ENCODE measurements at regions not wholly inside any gene's neighbourhood (a gene's known extent, or its start where the extent isn't known, plus 50 kb on each side); places are given as distances from the start of the nearest gene placed in this dataset.

GRCh38 chr5:60178101-60178500 lies 284.6 kb upstream of the PDE4D start:
- Histone ChIP-seq H3K4me3 (no peak overlapping the region), H3K27ac (no peak overlapping the region), H3K4me1 (no peaks in the 10 kb centered on the region), H3K9me3 (no peaks in the 10 kb centered on the region), H3K27me3 (no peaks in the 10 kb centered on the region), H3K36me3 (replicated peaks in 1 of 2; ENCODE audit: insufficient read depth in 1 of 2, low read depth in 2 of 2) (no peaks in the 10 kb centered on the region)
- ATAC-seq (no peak), DNase-seq (no peak)
- no peak for TF ChIP-seq POLR2A (IDR thresholded peaks at IDR 0.05)
- TF ChIP-seq, protein P1, sequence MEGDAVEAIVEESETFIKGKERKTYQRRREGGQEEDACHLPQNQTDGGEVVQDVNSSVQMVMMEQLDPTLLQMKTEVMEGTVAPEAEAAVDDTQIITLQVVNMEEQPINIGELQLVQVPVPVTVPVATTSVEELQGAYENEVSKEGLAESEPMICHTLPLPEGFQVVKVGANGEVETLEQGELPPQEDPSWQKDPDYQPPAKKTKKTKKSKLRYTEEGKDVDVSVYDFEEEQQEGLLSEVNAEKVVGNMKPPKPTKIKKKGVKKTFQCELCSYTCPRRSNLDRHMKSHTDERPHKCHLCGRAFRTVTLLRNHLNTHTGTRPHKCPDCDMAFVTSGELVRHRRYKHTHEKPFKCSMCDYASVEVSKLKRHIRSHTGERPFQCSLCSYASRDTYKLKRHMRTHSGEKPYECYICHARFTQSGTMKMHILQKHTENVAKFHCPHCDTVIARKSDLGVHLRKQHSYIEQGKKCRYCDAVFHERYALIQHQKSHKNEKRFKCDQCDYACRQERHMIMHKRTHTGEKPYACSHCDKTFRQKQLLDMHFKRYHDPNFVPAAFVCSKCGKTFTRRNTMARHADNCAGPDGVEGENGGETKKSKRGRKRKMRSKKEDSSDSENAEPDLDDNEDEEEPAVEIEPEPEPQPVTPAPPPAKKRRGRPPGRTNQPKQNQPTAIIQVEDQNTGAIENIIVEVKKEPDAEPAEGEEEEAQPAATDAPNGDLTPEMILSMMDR (IDR thresholded peaks at IDR 0.05): no peak
- intact Hi-C loops (cut with DNase I): no loop called here
- WGBS, 2 donors: 67 to 72% methylated on average over 1 of the region's 1 CpG

GRCh38 chr5:60177596-60177995 lies 284.1 kb upstream of the PDE4D start:
- ATAC-seq: no peak
- H3K27me3 ChIP-seq: no peaks in the 10 kb centered on the region
- H3K4me1 ChIP-seq: no peaks in the 10 kb centered on the region
- 68 to 73% methylated on average over 4 of the region's 4 CpGs for WGBS, 2 donors
- no peaks in the 10 kb centered on the region for H3K36me3 ChIP-seq (replicated peaks in 1 of 2; ENCODE audit: insufficient read depth in 1 of 2, low read depth in 2 of 2)
- H3K4me3 ChIP-seq: no peak overlapping the region
- no peak for DNase-seq
- TF ChIP-seq, protein P1 (IDR thresholded peaks at IDR 0.05): no peak
- TF ChIP-seq POLR2A (IDR thresholded peaks at IDR 0.05): no peak
- no peak overlapping the region for H3K27ac ChIP-seq
- intact Hi-C loops (cut with DNase I): no loop called here
- no peaks in the 10 kb centered on the region for H3K9me3 ChIP-seq

DNA sequence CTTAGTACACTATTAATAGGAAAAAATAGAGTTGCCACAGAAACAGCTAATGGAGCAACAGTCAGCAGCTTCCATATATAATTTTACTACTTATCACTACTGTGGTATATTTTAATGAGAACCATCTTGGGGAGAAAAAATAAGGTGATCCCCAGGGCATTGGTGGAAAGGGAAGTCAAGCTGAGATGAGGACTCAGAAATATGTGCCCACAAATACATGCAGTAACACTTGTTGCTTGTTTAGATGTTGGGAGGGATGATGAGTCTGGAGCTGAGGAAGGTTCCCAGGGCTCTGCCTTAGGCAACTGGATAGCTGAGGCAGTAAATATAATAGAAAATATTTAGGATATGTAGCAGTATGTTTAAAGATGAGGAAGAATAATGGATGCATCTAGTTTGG lies 280.1 kb upstream of the PDE4D start:
- Histone ChIP-seq H3K4me3 (no peak overlapping the region), H3K27me3 (no peaks in the 10 kb centered on the region), H3K27ac (no peak overlapping the region), H3K9me3 (no peaks in the 10 kb centered on the region), H3K36me3 (replicated peaks in 1 of 2; ENCODE audit: insufficient read depth in 1 of 2, low read depth in 2 of 2) (no peaks in the 10 kb centered on the region), H3K4me1 (no peaks in the 10 kb centered on the region)
- intact Hi-C loops (cut with DNase I): no loop called here
- TF ChIP-seq, protein P1 (IDR thresholded peaks at IDR 0.05): no peak
- no peak for TF ChIP-seq POLR2A (IDR thresholded peaks at IDR 0.05)
- no peak for DNase-seq
- no peak for ATAC-seq

DNA sequence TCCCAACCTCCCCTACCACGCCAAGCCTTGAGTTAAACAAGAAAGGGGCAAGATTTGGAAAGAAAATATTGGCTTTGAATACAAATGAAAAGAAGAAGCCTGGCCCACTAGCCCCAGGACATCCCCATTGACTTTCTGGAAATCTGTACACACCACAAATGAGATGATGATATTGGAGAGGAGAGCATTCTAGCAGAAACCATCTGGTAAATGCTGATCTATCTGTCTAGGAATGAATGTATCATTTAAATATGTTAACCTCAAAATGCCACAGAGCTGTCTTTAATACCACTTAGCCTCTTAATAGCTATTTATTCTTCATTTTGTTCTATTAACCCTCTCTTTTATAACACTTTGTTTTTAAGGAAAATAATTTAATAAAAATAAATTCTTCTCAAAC lies 270.2 kb upstream of the PDE4D start:
- ATAC-seq (no peak), DNase-seq (no peak)
- Histone ChIP-seq H3K4me1 (no peaks in the 10 kb centered on the region), H3K4me3 (no peak overlapping the region), H3K36me3 (replicated peaks in 1 of 2; ENCODE audit: insufficient read depth in 1 of 2, low read depth in 2 of 2) (no peaks in the 10 kb centered on the region), H3K27ac (no peak overlapping the region), H3K27me3 (no peaks in the 10 kb centered on the region), H3K9me3 (no peaks in the 10 kb centered on the region)
- intact Hi-C loops (cut with DNase I): no loop called here
- TF ChIP-seq, protein P1 (IDR thresholded peaks at IDR 0.05): no peak
- TF ChIP-seq POLR2A (IDR thresholded peaks at IDR 0.05): no peak
- WGBS, 2 donors: 95 to 97% methylated on average over 1 of the region's 1 CpG

- WGBS, 2 donors: 63 to 71% methylated on average over 1 of the region's 1 CpG
- TF ChIP-seq, protein P1 (IDR thresholded peaks at IDR 0.05): no peak
- TF ChIP-seq POLR2A (IDR thresholded peaks at IDR 0.05): no peak
- intact Hi-C loops (cut with DNase I): no loop called here
- H3K27ac ChIP-seq: no peak overlapping the region
- no peak overlapping the region for H3K4me3 ChIP-seq
- no peaks in the 10 kb centered on the region for H3K4me1 ChIP-seq
- H3K27me3 ChIP-seq: no peaks in the 10 kb centered on the region
- ATAC-seq (no peak), DNase-seq (no peak)
- H3K9me3 ChIP-seq: no peaks in the 10 kb centered on the region
- no peaks in the 10 kb centered on the region for H3K36me3 ChIP-seq (replicated peaks in 1 of 2; ENCODE audit: insufficient read depth in 1 of 2, low read depth in 2 of 2)
Measured at GRCh38 chr5:60162441-60162840, 268.9 kb upstream of the PDE4D start.
